NCI-H82 treated with DMSO at 0.1 percent for 48 hours (cell line): ENCODE measurements at regions not wholly inside any gene's neighbourhood (a gene's known extent, or its start where the extent isn't known, plus 50 kb on each side); places are given as distances from the start of the nearest gene placed in this dataset.
A peak's percentile ranks its signal among the peaks of the same experiment; 100 is the strongest.

ENCODE experiments used
- DNase-seq: peaks from one replicate; lab custom pipeline; 2025; ENCODE audit not compliant: unreplicated experiment; lab: John Stamatoyannopoulos, UW

DNA sequence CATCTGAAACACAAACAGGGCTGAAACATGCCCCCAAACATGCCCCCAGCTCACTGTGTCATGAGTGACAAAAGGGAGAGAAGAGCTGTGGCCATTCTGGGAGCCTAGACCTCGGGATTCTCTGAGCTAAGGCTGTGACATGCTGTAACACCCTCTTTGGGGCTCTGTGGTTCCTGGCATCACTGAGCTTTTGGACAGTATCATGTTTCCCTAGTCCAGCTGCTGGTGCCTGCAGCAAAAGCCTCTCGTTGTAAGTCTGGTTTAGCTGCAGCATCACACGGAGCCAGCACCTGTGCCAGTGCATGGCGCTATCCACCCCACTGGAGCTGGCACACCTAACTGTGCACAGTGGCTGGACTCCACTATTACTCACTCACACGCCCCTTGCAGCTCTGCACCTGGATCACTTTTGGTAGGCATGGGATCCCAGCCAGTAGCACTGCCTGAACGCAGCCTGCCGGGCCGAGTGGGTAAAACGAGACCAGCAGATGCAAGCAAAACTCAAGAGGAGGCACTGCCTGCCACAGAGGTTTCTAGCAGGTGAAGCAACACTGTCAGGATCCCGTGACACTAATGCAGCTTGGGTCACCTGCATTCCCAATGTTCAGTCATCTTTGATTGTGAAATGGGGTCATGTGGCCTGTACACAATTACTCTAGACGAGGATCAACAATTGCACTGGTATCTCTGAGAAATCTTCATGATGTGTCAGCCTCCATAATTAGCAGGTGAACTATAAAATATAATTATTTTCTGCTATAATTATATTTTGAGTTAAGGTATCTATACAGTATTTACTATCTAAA is 547.2 kb downstream of the ZNF804A start:
- no peak for DNase-seq

DNA sequence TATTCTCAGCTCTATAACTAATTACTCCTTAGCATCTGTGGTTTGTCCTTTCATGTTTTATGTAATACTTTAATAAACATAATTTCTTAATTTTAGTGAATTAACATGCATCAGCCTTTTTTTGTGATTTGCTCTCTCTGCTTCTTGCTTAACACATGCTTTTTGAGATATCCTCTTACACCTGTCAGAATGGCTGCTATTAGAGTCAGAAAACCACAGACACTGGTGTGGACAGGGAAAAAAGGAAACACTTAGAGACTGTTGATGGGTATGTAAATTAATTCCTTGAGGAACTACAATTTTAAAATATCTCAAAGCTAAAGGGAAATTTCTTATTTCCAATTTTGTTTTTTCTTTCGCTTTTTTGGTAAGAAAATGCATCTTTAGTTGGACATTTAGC is 549.0 kb downstream of the ZNF804A start:
- DNase-seq, result no peak

DNA sequence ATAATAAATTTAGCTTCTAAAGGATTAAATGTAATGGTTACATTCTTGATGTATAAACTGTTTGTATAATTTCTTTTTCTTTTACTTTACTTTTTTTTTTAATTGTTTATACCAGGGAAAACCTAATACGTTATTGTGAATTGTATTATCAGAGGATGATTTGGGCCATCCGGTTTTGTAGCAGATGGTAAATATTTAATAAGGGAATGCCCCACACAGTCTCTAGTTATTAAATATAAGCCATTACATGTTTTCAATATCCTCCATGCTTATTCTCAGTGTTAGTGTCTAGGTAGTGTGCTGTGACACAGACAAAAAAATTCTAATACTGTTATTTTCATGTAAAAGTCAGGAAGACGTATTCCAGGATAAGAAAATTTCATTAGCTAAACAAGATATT is 553.9 kb downstream of the ZNF804A start:
- no peak for DNase-seq

DNA sequence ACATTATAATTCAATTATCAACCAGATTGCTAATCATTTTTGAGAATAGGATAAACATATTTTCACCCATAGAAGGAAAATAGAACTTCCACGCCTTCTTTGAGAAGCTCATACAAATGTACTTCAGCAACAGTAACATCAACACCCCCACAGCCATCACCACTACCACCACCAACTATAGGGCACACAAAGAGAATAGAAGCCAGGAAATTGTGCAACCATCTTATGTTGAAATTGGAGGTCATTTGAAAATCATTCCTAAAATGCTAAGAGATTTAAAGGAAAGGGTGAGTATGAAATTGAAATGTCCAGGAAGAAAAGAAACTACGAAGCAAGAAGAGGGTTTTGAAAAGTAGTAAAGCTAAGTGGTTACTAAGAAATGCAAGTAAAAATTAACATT is 563.4 kb downstream of the ZNF804A start:
- no peak for DNase-seq

DNA sequence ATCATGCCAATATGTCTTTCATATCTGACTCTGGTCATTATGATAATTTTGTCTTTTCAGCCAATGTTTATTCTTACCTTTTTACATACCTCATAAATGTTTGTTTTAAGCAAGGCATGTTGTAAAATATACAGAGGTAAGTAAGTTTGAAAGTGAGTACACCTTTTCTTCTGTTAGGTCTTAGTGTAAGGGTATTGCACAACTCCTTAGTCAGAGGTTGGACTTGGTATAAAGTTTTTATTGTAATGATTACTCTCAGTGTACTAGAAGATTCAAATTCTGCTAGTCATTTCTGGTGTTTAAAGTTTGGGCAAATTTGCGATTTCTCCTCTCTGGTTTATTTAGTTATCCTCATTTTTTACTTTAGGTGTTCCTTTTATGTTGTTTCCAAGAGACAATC is 564.3 kb upstream of the FSIP2 start:
- DNase-seq, result no peak

DNA sequence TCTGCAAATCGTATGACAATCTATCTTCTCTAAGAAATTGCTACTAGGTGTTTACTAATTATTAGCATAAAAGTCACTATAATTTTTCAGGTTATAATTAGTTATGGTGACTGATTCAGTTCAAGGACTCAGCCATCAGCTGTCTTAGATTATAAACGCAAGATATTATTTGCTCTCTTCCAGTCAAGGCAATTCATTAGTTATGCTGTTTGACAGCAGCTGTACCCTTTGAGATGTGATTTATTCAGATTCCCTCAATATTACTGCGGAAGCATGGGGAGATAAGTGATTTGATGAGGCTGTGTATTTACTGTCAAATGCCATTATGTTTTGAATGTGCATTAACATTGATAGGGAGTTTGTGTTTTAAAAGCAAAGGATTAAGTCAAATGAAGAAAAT is 558.9 kb upstream of the FSIP2 start:
- DNase-seq, result no peak

DNA sequence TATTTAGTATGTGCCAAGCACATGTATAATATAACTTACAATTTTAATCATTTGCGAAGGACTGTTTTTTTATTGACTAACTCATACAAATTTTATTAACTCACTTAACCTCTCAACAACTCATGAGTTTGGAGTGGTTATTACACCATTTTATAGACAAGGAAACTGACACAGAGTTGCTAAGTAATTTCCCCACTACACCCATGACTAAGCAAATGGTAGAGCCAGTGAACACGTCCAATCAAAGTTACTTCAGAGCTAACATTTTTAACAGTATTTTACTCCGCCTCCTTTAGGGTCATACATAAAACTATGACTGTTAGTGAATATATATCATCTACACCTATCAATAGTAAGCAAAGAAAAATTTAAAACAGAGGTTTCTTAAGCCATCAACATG is 556.7 kb upstream of the FSIP2 start:
- no peak for DNase-seq

DNA sequence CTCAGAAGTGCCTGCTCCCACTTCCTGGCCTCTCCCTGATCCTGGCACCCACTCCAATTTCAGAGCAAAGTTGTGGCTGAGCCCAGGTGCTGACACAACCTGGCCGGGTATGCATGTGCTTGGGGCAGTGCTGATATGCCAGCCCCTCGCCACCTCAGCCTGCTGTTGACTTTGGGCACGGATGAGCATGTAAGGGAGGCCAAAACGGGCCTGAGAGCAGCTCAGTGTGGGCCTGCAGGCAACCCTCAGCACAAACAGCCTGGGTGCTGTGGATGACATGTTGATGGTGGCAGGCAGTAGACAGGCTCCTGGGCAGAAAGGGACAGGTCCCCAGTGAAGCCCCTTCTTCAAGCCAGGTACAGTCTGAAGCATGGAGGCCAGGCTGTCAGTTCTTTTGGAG is 553.6 kb upstream of the FSIP2 start:
- DNase-seq, result no peak

DNA sequence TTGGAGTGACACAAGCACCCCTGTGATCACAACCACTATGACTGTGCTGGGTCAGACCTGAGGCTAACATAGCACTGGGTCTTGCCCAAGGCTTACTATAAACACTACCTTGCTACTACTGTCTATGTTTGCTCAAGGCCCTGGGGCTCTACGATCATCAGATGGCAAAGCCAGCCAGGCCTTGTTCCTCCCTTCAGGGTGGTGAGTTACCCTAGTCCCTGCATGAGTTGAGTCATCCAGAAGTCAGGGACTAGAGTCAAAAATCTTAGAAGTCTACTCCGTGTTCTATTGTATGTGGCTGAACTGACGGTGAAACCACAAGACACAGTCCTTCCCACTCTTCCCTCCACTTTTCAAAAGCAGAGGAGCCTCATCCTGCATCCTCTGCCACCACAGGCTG is 551.2 kb upstream of the FSIP2 start:
- DNase-seq, result no peak

DNA sequence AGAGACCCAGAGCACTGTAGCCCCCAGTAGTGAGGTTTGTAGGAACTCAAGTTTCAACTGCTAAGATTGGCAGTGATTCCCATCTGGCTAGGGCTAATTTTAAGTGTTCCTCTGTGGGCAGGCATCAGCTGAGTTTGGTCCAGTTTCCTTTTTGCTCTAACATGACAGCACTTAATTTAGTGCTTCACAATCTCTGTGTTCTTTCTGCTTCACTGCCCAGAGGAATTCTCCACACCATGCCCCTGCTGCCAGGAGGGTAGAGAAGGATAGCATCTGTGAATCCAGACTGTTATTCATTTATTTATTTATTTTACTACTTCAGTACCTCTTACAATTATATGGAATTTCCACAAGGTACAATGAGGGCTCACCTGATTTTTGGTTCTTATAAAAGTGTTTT is 549.9 kb upstream of the FSIP2 start:
- DNase-seq, result no peak

DNA sequence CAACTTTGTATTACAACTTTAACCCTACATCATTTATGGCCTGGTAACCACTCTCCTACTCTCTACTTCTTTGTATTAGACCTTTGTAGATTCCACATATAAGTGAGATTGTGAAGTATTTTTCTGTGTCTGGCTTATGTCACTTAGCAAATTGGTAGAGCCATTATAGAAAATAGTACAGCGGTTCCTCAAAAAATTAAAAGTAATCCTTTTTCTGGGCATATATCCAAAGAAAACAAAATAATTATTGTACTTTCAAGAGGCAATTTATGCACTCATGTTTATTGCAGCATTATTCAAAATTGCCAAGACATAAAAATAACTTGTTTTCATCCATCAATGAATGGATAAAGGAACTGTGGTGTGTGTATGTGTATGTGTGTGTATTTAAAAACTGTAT is 537.5 kb upstream of the FSIP2 start:
- DNase-seq, result no peak

DNA sequence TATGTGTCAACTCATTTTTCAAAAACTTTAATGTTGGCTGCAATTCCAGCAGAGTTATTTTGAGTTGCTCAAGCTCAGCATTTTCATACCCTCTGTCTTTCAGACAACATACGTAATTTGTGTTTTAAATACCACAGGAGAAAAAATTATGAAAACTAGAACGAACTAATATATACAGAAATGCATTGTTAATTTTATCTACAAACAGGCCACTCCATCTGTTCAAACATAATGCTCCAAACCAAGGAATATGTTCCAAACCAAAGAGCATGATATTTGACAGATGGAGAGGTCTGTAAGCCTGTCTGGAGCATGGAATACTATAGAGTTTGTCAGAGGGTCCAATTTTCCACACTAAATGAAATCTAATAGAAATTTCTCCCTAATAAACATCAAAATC is 536.2 kb upstream of the FSIP2 start:
- no peak for DNase-seq

DNA sequence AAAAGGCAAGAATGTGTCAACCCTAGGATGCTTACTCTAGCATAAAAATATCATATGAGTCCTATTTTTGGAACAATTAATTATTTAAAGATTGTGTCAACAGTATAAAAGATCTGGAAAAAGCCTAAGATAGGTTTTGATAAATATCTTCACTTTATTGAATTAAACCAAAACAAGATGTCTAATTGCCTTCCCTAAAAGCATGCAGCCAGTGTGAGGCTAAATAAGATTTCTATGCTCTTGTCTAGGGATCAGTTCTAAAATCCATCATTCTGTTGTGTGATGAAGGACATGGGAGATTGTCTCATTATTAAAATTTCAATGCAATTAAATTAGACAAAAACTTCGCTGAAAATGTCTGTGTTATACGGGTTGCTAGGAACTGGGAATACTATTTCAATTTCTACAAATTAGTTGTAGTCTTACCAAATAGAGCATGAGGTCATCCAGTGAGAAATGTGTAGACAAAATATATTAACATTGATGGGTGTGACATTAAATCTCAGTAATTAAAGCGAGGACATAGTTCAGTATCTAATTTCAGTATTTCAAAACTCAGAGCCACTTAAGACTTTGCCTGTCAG is 535.6 kb upstream of the FSIP2 start:
- no peak for DNase-seq

DNA sequence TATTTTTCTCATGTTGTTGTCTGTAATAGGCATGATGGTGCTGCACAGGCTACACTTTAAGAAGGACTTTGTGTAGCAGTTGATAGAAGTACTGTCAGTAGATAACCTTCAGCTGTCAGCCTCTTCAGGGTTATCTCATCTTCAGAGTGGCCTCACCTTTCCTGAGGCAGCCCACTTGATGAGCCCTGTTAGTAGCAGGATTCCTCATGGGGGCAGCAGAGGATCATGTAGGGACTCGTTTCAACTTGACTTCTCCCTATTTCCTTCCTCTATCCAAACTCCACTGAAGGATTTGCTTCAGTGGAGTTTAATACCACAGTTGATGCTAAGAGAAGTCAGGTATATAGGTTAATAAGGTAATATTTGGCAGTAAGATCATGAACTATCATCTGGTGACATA is 530.3 kb upstream of the FSIP2 start:
- DNase-seq, result peak; percentile 46

DNA sequence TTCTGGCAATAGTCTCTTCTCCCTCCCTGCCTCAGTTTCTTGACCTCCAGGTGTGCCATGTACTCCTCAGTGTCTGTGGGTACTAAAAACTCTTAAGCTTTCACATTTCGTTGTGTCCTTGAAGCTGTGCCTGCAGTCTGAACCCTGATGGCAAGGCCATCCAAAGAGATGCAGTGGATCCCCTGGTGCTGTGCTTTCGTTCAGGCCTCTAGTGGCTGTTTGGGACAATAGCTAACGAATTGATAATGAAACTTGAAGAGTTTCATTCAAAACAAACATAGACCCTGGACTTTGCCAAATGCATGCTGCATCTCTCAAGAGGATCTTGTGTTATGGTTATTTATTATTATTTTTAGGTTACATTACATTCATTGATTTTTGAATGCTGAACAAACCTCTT is 523.1 kb upstream of the FSIP2 start:
- no peak for DNase-seq

DNA sequence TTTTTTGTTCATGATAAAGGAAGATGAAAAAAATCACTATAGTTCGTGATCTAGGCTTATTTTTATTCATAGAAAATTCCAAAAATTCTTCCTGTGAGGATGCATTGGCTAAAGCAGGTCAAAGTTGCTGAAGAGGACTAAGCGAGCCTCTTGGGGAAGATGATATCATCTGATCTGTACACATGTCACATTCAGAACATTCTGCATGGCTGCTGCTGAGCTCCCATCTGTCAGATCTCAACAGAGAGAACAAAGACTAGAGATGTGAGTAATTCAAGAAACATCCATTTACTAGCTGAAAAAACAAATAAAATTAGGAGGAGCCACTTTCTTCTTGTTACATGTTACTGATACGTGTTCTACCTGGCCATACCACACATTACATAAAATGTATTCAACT is 518.6 kb upstream of the FSIP2 start:
- no peak for DNase-seq

DNA sequence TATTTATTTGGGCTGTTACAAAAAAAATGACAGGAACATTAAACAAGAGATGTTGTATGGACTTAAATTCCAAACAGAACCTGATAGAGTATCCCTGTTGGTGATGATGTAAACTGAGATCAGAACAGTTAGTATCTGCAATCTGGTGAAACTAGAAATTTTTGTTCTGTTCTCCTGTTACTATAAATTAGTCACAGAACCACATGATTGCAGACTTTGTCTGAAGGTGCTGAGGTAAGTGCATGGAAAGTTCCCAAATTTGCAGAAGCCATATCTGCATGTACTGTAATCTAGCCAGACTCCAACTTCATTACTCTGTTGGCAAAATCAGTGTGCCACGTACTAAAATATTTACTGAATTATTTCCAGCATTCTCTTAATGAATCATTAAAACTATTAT is 516.3 kb upstream of the FSIP2 start:
- no peak for DNase-seq

DNA sequence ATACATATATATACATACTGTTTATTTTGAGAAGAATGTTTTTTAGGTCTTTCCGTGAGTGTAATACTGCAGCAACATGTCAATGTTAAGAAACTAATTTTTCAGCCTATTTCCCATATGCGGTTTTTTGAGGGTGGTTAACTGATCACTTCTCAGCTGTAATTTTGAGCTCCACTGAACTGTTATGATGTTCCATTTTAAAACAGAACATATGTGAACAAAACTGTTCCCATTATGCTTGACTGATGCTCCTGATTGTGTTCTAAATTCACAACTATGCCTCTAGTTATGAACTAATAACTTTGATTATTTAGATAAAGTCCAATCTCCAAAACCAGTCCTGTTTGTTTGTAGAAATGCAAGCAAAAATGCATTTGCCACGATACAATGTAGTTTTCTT is 511.2 kb upstream of the FSIP2 start:
- DNase-seq, result no peak

DNA sequence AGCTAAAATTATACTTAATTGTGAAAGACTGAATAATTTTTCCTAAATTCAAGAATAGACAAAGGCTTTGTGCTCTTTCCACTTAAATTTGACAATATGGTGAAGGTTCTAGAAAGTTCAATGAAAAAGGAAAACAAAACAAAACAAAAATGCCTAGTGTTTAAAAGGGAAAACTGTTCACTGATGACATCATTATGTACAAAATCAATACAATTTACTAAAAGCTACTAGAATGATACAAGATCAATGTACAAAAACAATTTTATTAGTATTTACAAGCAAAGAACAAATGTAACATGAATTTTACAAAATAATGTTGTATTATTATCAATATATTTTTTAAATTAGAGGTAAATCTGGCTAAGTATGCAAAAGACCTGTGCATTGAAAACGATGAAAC is 499.1 kb upstream of the FSIP2 start:
- no peak for DNase-seq

DNA sequence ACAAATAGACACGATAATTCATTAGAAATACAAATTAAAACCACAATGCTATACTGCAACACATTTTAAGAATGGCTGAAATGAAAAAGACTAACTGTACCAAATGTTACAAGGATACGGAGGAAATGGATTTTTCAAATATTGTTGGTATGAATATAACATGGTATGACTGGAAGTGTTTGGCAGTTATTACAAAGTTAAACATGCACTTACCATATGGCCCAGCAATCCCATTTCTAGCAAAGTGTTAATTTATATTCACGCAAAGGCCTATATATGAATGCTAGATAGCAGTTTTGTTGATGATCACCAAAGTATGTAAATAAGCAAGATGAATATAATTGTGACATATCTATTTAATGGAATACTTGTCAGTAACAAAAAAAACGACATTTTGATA is 497.8 kb upstream of the FSIP2 start:
- no peak for DNase-seq

DNA sequence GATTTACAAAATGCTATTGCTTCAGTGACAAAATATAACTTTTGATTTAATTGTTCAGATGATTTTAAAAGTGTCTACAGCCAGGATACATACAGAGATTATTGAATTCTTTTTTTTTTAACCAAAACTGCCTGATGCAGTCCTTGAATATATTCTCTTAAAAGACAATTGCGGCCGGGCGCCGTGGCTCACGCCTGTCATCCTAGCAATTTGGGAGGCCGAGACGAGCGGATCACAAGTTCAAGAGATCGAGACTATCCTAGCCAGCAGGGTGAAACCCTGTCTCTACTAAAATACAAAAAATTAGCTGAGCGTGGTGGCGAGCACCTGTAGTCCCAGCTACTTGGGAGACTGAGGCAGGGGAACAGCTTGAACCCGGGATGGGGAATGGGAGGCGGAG is 497.0 kb upstream of the FSIP2 start:
- DNase-seq, result no peak

DNA sequence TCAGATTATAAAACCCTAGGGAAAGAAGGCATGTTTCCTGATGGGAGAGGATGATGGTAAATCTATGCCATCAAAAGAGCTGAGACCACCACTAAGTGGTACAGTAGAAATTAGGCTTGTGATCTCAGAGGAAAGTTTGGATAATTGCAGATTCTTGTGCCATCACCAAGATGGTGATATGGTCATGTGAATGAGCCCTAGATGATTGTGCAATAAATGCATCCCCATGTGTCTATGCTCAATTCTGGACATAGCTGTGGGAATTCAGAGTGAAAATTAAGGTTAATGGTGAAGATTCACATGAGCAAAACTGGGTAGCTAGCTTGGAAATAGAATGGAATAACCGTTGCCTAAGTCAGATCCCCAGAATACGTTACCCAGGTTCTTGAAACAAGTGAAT is 496.1 kb upstream of the FSIP2 start:
- no peak for DNase-seq

DNA sequence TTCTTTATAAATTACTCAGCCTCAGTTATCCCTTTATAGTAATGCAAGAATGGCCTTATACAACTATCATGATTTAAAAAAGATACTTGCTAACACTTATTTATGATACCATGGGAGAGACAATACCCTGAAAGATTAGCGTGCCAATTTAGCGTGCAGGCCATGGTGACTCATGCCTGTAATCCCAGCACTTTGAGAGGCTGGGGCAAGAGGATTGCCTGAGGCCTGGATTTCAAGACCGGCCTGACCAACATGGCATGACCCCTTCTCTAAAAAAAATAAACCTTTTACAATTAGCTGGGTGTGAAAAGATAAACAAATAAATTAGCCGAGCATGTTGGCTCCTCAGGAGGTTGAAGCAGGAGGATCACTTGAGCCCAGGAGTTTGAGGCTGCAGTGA is 493.4 kb upstream of the FSIP2 start:
- DNase-seq, result no peak
